Stimulated activated memory B cell treated with anti-CD40 and anti-IgM and Interleukin-4, amounts not matched to agents 10 μg/mL and 1 μg/mL and 100 μg/mL, for 72 hours (primary cell): ENCODE measurements at regions not wholly inside any gene's neighbourhood (a gene's known extent, or its start where the extent isn't known, plus 50 kb on each side); places are given as distances from the start of the nearest gene placed in this dataset.
"Not testable (repeated sequence)": the region's sequence is repeated elsewhere in the genome, so short reads cannot be mapped to it uniquely, and the experiment has no call there.

Experiments used
- ATAC-seq: fragments of 150-1000 bp; cut with Tn5 transposase; 2 replicates; pipeline ENCODE4 v1.10.0; 2021
- H3K27ac Mint-ChIP-seq: one replicate; pipeline ENCODE4 v1.8.0; 2022; ENCODE audit warnings: mild to moderate bottlenecking, mixed read lengths
- H3K27me3 Mint-ChIP-seq: one replicate; pipeline ENCODE4 v1.8.0; 2022; ENCODE audit warnings: mixed read lengths
- H3K36me3 Mint-ChIP-seq: one replicate; pipeline ENCODE4 v1.8.0; 2022; ENCODE audit warnings: mixed read lengths
- H3K4me1 Mint-ChIP-seq: one replicate; pipeline ENCODE4 v1.8.0; 2022; ENCODE audit warnings: mixed read lengths
- H3K4me3 Mint-ChIP-seq: one replicate; pipeline ENCODE4 v1.8.0; 2022; ENCODE audit warnings: mild to moderate bottlenecking, moderate library complexity, mixed read lengths
- H3K9me3 Mint-ChIP-seq: one replicate; pipeline ENCODE4 v1.8.0; 2022; ENCODE audit warnings: mixed read lengths

GRCh38 chr1:144516172-144516571 is 54.7 kb upstream of the NBPF15 start:
- not testable (repeated sequence) for H3K27ac Mint-ChIP-seq, H3K9me3 Mint-ChIP-seq, H3K4me3 Mint-ChIP-seq, H3K4me1 Mint-ChIP-seq, H3K27me3 Mint-ChIP-seq, H3K36me3 Mint-ChIP-seq, ATAC-seq

GRCh38 chr1:144516906-144517305 is 55.4 kb upstream of the NBPF15 start:
- not testable (repeated sequence) for H3K9me3 Mint-ChIP-seq, H3K27me3 Mint-ChIP-seq, ATAC-seq, H3K36me3 Mint-ChIP-seq, H3K27ac Mint-ChIP-seq, H3K4me1 Mint-ChIP-seq, H3K4me3 Mint-ChIP-seq

- H3K4me3 Mint-ChIP-seq, H3K27me3 Mint-ChIP-seq, H3K9me3 Mint-ChIP-seq, H3K4me1 Mint-ChIP-seq, ATAC-seq, H3K36me3 Mint-ChIP-seq, H3K27ac Mint-ChIP-seq: not testable (repeated sequence)
Observed at GRCh38 chr1:144518439-144518838, 57.0 kb upstream of the NBPF15 start.

GRCh38 chr1:144519528-144520189 is 58.2 kb upstream of the NBPF15 start:
- not testable (repeated sequence) for H3K36me3 Mint-ChIP-seq, H3K4me1 Mint-ChIP-seq, ATAC-seq, H3K27ac Mint-ChIP-seq, H3K27me3 Mint-ChIP-seq, H3K9me3 Mint-ChIP-seq, H3K4me3 Mint-ChIP-seq

- not testable (repeated sequence) for H3K36me3 Mint-ChIP-seq, H3K27me3 Mint-ChIP-seq, H3K4me1 Mint-ChIP-seq, H3K9me3 Mint-ChIP-seq
- peak overlapping the region; percentile 83 for H3K4me3 Mint-ChIP-seq
- ATAC-seq, result peak; percentile 98
- H3K27ac Mint-ChIP-seq, result peak overlapping the region; percentile 100
Observed at GRCh38 chr1:144523661-144524407, 62.4 kb upstream of the NBPF15 start.

GRCh38 chr1:144532156-144532607 is 60.5 kb upstream of the PPIAL4F start:
- not testable (repeated sequence) for H3K4me3 Mint-ChIP-seq

GRCh38 chr1:144533480-144533879 is 59.2 kb upstream of the PPIAL4F start:
- H3K36me3 Mint-ChIP-seq, H3K4me3 Mint-ChIP-seq, H3K27ac Mint-ChIP-seq, H3K27me3 Mint-ChIP-seq, ATAC-seq, H3K4me1 Mint-ChIP-seq, H3K9me3 Mint-ChIP-seq: not testable (repeated sequence)

More at GRCh38 chr1:144532156-144532607, 60.5 kb upstream of the PPIAL4F start:
- ATAC-seq, result peak; percentile 80
- H3K27me3 Mint-ChIP-seq, H3K36me3 Mint-ChIP-seq, H3K9me3 Mint-ChIP-seq, H3K27ac Mint-ChIP-seq, H3K4me1 Mint-ChIP-seq: not testable (repeated sequence)

GRCh38 chr1:144534286-144534685 is 58.4 kb upstream of the PPIAL4F start:
- H3K27ac Mint-ChIP-seq, result not testable (repeated sequence)

GRCh38 chr1:144536677-144537076 is 56.0 kb upstream of the PPIAL4F start:
- not testable (repeated sequence) for H3K27ac Mint-ChIP-seq, H3K4me3 Mint-ChIP-seq, ATAC-seq, H3K4me1 Mint-ChIP-seq, H3K36me3 Mint-ChIP-seq, H3K9me3 Mint-ChIP-seq, H3K27me3 Mint-ChIP-seq

More at GRCh38 chr1:144534286-144534685, 58.4 kb upstream of the PPIAL4F start:
- H3K9me3 Mint-ChIP-seq, H3K4me3 Mint-ChIP-seq, H3K36me3 Mint-ChIP-seq, H3K27me3 Mint-ChIP-seq, H3K4me1 Mint-ChIP-seq: not testable (repeated sequence)
- peak; percentile 16 for ATAC-seq

GRCh38 chr1:144537234-144537633 is 55.5 kb upstream of the PPIAL4F start:
- not testable (repeated sequence) for H3K4me3 Mint-ChIP-seq, H3K27ac Mint-ChIP-seq, H3K4me1 Mint-ChIP-seq, H3K9me3 Mint-ChIP-seq, H3K36me3 Mint-ChIP-seq, ATAC-seq, H3K27me3 Mint-ChIP-seq

- not testable (repeated sequence) for H3K9me3 Mint-ChIP-seq, H3K4me1 Mint-ChIP-seq, H3K27ac Mint-ChIP-seq, H3K27me3 Mint-ChIP-seq, H3K36me3 Mint-ChIP-seq, ATAC-seq, H3K4me3 Mint-ChIP-seq
Observed at GRCh38 chr1:144538736-144539135, 54.0 kb upstream of the PPIAL4F start.

GRCh38 chr1:144539191-144539960 is 53.3 kb upstream of the PPIAL4F start:
- not testable (repeated sequence) for H3K4me3 Mint-ChIP-seq, H3K4me1 Mint-ChIP-seq, H3K27me3 Mint-ChIP-seq, H3K27ac Mint-ChIP-seq, H3K9me3 Mint-ChIP-seq, ATAC-seq, H3K36me3 Mint-ChIP-seq
